ENCODE measurements at regions not wholly inside any gene's neighbourhood (a gene's known extent, or its start where the extent isn't known, plus 50 kb on each side); places are given as distances from the start of the nearest gene placed in this dataset.
"Not testable (repeated sequence)": the region's sequence is repeated elsewhere in the genome, so short reads cannot be mapped to it uniquely, and the experiment has no call there.

DNA sequence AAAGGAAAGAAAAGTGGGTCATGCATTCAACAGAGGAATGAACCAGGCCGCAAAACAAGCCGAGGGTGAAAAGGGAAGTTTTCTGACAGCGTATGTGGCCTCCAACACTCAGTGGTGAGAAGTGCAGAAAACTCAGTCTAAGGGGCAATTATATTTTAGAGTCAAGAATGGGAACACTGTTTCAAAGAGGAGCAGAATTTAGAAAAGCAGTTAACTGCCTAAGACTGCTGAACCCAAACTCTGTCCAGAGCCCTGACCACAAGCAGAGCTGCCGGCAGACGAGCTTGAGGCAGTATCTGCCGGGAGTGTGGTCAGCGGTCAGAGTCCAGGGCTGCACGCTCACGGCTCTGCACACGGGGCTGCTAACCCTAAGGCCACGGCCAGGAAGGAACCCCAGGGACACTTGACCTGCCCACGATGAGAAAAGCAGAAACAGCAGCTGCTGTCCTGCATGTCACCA, 347.0 kb upstream of the ID2 start:
- DNase-seq (ENCODE audit: low spot score) = peak; percentile 40

GRCh38 chr2:8335801-8336200, 346.1 kb upstream of the ID2 start:
- no peak for DNase-seq (ENCODE audit: low spot score)

- no peak for DNase-seq (ENCODE audit: low spot score)
Measured at GRCh38 chr2:8337321-8337720, 344.5 kb upstream of the ID2 start.

DNA sequence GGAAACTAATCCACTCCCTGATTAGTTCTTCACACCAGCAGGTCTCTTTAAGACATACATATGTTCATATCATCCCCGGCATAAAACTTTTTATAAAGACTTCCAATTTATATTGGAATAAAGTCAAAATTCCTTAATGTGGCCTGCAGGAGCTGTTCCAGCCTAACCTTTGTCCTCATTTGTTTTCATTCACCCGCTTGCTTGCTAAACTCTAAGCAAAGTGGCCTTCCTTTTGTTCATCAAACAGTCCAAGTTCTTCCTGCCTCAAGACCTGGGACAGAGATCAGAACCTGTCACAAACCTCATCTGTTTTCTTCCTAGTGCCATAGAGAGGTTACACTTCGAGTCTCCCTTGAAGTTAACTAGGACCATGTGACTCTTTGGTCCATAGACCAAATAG, 339.4 kb upstream of the ID2 start:
- no peak for DNase-seq (ENCODE audit: low spot score)

GRCh38 chr2:8343031-8343430, 338.8 kb upstream of the ID2 start:
- DNase-seq (ENCODE audit: low spot score) = no peak

- no peak for DNase-seq (ENCODE audit: low spot score)
Measured at GRCh38 chr2:8344144-8345097, 337.4 kb upstream of the ID2 start.

GRCh38 chr2:8345200-8345599, 336.7 kb upstream of the ID2 start:
- no peak for DNase-seq (ENCODE audit: low spot score)

DNA sequence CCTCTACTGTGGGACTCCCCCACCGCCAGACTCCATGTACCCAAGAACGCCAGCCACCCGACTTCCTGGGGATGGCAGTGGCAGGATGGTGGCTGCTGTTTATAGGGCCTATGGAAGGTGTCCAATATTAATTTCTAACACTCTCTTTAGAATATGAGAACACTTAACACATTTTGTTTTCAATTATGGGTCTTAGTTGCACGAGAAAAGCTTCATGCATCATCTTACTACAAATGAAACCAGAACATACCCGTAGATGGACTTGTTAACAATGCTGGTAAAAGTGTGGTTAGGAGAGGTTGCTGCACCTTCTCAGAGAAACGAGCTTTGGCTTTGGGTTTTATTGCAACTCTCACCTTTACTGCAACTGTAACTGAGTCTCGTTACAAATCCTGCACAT, 335.6 kb upstream of the ID2 start:
- no peak for DNase-seq (ENCODE audit: low spot score)

GRCh38 chr2:8346706-8347430, 335.0 kb upstream of the ID2 start:
- DNase-seq (ENCODE audit: low spot score) = no peak

- not testable (repeated sequence) for DNase-seq (ENCODE audit: low spot score)
Measured at GRCh38 chr2:8348911-8349310, 332.9 kb upstream of the ID2 start.

GRCh38 chr2:8352296-8352695, 329.6 kb upstream of the ID2 start:
- no peak for DNase-seq (ENCODE audit: low spot score)

DNA sequence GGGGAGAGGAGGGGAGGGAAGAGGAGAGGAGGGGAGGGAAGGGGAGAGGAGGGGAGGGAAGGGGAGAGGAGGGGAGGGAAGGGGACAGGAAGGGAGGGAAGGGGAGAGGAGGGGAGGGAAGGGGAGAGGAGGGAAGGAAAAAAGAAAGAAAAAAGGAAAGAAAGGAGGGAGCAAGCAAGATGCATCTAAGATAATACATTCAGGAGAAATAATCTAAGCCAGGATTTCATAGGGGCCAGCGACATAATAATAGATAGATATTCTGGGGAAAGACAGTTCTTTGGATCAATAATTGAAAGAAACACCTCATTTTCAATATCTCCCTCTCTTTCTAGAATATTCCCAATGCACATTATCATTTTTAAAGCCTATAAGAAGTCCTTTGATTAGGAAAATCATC, 328.9 kb upstream of the ID2 start:
- no peak for DNase-seq (ENCODE audit: low spot score)

- DNase-seq (ENCODE audit: low spot score) = no peak
Measured at GRCh38 chr2:8355102-8355859, 326.6 kb upstream of the ID2 start.

- DNase-seq (ENCODE audit: low spot score) = no peak
Measured at GRCh38 chr2:8357738-8358518, 323.9 kb upstream of the ID2 start.

DNA sequence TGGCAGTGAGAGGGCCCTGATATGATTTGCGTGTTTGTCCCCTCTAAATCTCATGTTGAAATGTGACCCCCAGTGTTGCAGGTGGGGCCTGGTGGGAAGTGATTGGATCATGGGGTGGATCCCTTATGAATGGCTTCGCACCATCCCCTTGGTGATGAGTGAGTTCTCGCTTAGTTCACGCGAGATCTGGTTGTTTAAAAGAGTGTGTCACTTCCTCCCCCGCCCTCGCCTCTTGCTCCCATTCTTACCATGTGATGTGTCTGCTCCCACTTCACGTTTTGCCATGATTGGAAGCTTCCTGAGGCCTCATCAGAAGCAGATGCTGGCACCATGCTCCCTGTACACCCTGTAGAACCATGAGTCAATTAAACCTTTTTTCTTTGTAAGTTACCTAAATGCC, 319.9 kb upstream of the ID2 start:
- no peak for DNase-seq (ENCODE audit: low spot score)

GRCh38 chr2:8363161-8363560, 318.7 kb upstream of the ID2 start:
- DNase-seq (ENCODE audit: low spot score) = no peak

GRCh38 chr2:8364668-8365067, 317.2 kb upstream of the ID2 start:
- no peak for DNase-seq (ENCODE audit: low spot score)

GRCh38 chr2:8365331-8365910, 316.4 kb upstream of the ID2 start:
- peak; percentile 28 for DNase-seq (ENCODE audit: low spot score)

- DNase-seq (ENCODE audit: low spot score) = no peak
Measured at GRCh38 chr2:8367833-8368232, 314.0 kb upstream of the ID2 start.

- DNase-seq (ENCODE audit: low spot score) = no peak
Measured at GRCh38 chr2:8368463-8368862, 313.4 kb upstream of the ID2 start.

DNA sequence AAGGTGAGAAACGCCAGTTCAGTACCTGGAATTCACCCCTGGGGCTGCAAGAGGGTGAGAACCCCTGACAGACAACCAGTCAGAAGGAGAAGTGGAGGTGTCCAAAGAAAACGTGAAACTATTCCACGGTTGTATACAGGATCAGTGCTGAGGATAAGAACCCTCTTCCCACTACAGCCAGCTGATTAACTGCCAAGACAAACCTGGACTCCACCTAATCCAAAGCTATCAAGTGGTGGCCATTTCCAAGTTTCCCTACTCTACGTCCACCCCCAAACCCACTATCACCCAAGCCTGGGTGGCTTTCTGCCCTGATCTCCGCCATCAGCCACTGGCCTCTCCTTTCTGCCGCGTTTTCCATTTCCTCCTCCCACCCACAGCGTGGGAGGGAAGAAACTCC, 312.3 kb upstream of the ID2 start:
- no peak for DNase-seq (ENCODE audit: low spot score)

Data from putamen (tissue), 1 donor.